GM20000 (cell line): ENCODE measurements at regions not wholly inside any gene's neighbourhood (a gene's known extent, or its start where the extent isn't known, plus 50 kb on each side); places are given as distances from the start of the nearest gene placed in this dataset.
"Not testable (repeated sequence)": the region's sequence is repeated elsewhere in the genome, so short reads cannot be mapped to it uniquely, and the experiment has no call there.

ENCODE experiments used
- DNase-seq: peaks from one replicate; pipeline ENCODE4 v3.0.0; 2012; ENCODE audit warnings: low spot score
- CTCF ChIP-seq: IDR thresholded peaks from 2 replicates; pipeline ENCODE4 v1.5.1; 2012; ENCODE audit warnings: mild to moderate bottlenecking, control low read depth; ENCODE audit errors: extremely low read depth, missing control alignments

- not testable (repeated sequence) for DNase-seq
These were observed 68.8 kb upstream of the WIPI2 start for GRCh38 chr7:5121256-5121655.

- DNase-seq: not testable (repeated sequence)
These were observed 58.8 kb upstream of the WIPI2 start for GRCh38 chr7:5131238-5131637.

GRCh38 chr7:5132539-5132938, 57.5 kb upstream of the WIPI2 start:
- no peak for TF ChIP-seq CTCF

GRCh38 chr7:5139998-5140397, 50.0 kb upstream of the WIPI2 start:
- peak; percentile 47 for TF ChIP-seq CTCF
- DNase-seq: peak; percentile 52

More at GRCh38 chr7:5132539-5132938, 57.5 kb upstream of the WIPI2 start:
- no peak for DNase-seq
